ENCODE measurements at regions not wholly inside any gene's neighbourhood (a gene's known extent, or its start where the extent isn't known, plus 50 kb on each side); places are given as distances from the start of the nearest gene placed in this dataset.
"Not testable (repeated sequence)": the region's sequence is repeated elsewhere in the genome, so short reads cannot be mapped to it uniquely, and the experiment has no call there.

DNA sequence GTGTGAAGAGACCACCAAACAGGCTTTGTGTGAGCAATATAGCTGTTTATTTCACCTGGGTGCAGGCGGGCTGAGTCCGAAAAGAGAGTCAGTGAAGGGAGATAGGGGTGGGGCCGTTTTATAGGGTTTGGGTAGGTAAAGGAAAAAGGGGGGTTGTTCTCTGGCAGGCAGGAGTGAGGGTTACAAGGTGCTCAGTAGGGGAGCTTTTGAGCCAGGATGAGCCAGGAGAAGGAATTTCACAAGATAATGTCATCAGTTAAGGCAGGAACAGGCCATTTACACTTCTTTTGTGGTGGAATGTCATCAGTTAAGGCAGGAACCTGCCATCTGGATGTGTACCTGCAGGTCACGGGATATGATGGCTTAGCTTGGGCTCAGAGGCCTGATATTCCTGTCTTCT, 768.4 kb upstream of the KIRREL3 start:
- H3K79me2 ChIP-seq (ENCODE audit: low read length); H3K27me3 ChIP-seq (ENCODE audit: low read length); H4K20me1 ChIP-seq (ENCODE audit: insufficient read depth, low read depth, low read length); H3K4me1 ChIP-seq (ENCODE audit: low read length); H2AFZ ChIP-seq (ENCODE audit: low read length); H3K27ac ChIP-seq (ENCODE audit: low read length); H3K4me2 ChIP-seq (ENCODE audit: low read depth, low read length, poor library complexity, severe bottlenecking); H3K4me3 ChIP-seq (ENCODE audit: low read length); H3K36me3 ChIP-seq (ENCODE audit: insufficient read depth, low read length); DNase-seq; H3K9ac ChIP-seq (ENCODE audit: low read length); H3K9me3 ChIP-seq (ENCODE audit: low read length); H3K9me2 ChIP-seq (replicated peaks; ENCODE audit: insufficient read depth, low read length): not testable (repeated sequence)

GRCh38 chr11:127766734-127767133, 766.2 kb upstream of the KIRREL3 start:
- Histone ChIP-seq H4K20me1 (ENCODE audit: insufficient read depth, low read depth, low read length) (no peaks in the 10 kb centered on the region), H3K4me1 (ENCODE audit: low read length) (no peaks in the 10 kb centered on the region), H2AFZ (ENCODE audit: low read length) (no peak overlapping the region), H3K9ac (ENCODE audit: low read length) (no peak overlapping the region), H3K79me2 (ENCODE audit: low read length) (no peaks in the 10 kb centered on the region), H3K4me2 (ENCODE audit: low read depth, low read length, poor library complexity, severe bottlenecking) (no peak overlapping the region), H3K9me3 (ENCODE audit: low read length) (no peaks in the 10 kb centered on the region), H3K27ac (ENCODE audit: low read length) (no peak overlapping the region), H3K27me3 (ENCODE audit: low read length) (no peaks in the 10 kb centered on the region), H3K9me2 (replicated peaks; ENCODE audit: insufficient read depth, low read length) (no peaks in the 10 kb centered on the region), H3K36me3 (ENCODE audit: insufficient read depth, low read length) (no peaks in the 10 kb centered on the region), H3K4me3 (ENCODE audit: low read length) (no peak overlapping the region)
- no peak for DNase-seq

- Histone ChIP-seq H4K20me1 (ENCODE audit: insufficient read depth, low read depth, low read length) (no peaks in the 10 kb centered on the region), H3K9me3 (ENCODE audit: low read length) (no peaks in the 10 kb centered on the region), H3K27me3 (ENCODE audit: low read length) (no peaks in the 10 kb centered on the region), H3K27ac (ENCODE audit: low read length) (no peak overlapping the region), H3K9ac (ENCODE audit: low read length) (no peak overlapping the region), H3K4me1 (ENCODE audit: low read length) (no peaks in the 10 kb centered on the region), H2AFZ (ENCODE audit: low read length) (no peak overlapping the region), H3K79me2 (ENCODE audit: low read length) (no peaks in the 10 kb centered on the region), H3K9me2 (replicated peaks; ENCODE audit: insufficient read depth, low read length) (no peaks in the 10 kb centered on the region), H3K36me3 (ENCODE audit: insufficient read depth, low read length) (no peaks in the 10 kb centered on the region), H3K4me3 (ENCODE audit: low read length) (no peak overlapping the region), H3K4me2 (ENCODE audit: low read depth, low read length, poor library complexity, severe bottlenecking) (no peak overlapping the region)
- no peak for DNase-seq
Observed at GRCh38 chr11:127738771-127739286, 738.3 kb upstream of the KIRREL3 start.

GRCh38 chr11:127737499-127737898, 736.9 kb upstream of the KIRREL3 start:
- Histone ChIP-seq H3K27ac (ENCODE audit: low read length) (no peak overlapping the region), H3K79me2 (ENCODE audit: low read length) (no peaks in the 10 kb centered on the region), H2AFZ (ENCODE audit: low read length) (no peak overlapping the region), H3K4me3 (ENCODE audit: low read length) (no peak overlapping the region), H3K9me3 (ENCODE audit: low read length) (no peaks in the 10 kb centered on the region), H3K4me1 (ENCODE audit: low read length) (no peaks in the 10 kb centered on the region), H3K9me2 (replicated peaks; ENCODE audit: insufficient read depth, low read length) (no peaks in the 10 kb centered on the region), H3K27me3 (ENCODE audit: low read length) (no peaks in the 10 kb centered on the region), H3K36me3 (ENCODE audit: insufficient read depth, low read length) (no peaks in the 10 kb centered on the region), H3K4me2 (ENCODE audit: low read depth, low read length, poor library complexity, severe bottlenecking) (no peak overlapping the region), H3K9ac (ENCODE audit: low read length) (no peak overlapping the region), H4K20me1 (ENCODE audit: insufficient read depth, low read depth, low read length) (no peaks in the 10 kb centered on the region)
- DNase-seq, result no peak

DNA sequence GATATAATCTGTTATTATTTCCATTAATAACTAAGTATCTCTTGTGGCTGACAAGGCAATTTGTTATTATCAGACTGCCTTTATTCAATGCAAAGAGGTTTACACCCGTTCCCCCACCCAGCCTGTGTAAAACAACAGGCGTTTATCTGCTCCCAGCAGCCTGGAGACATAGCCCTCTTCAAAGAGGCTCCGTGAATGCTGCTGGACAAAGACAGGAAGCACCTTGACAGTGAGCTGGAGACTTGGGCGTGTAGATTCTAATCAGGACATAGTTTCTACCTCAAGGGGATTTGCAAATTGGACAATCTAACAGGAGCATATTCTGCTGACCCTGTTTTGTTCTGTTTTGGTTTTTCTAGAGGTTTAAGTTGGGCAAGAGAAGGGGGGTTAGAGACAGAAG, 733.0 kb upstream of the KIRREL3 start:
- H3K9ac ChIP-seq (ENCODE audit: low read length), result no peak overlapping the region
- no peaks in the 10 kb centered on the region for H3K79me2 ChIP-seq (ENCODE audit: low read length)
- no peak overlapping the region for H3K27ac ChIP-seq (ENCODE audit: low read length)
- H3K36me3 ChIP-seq (ENCODE audit: insufficient read depth, low read length), result no peaks in the 10 kb centered on the region
- H3K9me3 ChIP-seq (ENCODE audit: low read length), result no peaks in the 10 kb centered on the region
- no peaks in the 10 kb centered on the region for H3K9me2 ChIP-seq (replicated peaks; ENCODE audit: insufficient read depth, low read length)
- H4K20me1 ChIP-seq (ENCODE audit: insufficient read depth, low read depth, low read length), result no peaks in the 10 kb centered on the region
- no peaks in the 10 kb centered on the region for H3K4me1 ChIP-seq (ENCODE audit: low read length)
- H3K4me2 ChIP-seq (ENCODE audit: low read depth, low read length, poor library complexity, severe bottlenecking), result no peak overlapping the region
- no peak overlapping the region for H3K4me3 ChIP-seq (ENCODE audit: low read length)
- H3K27me3 ChIP-seq (ENCODE audit: low read length), result no peaks in the 10 kb centered on the region
- no peak for DNase-seq
- H2AFZ ChIP-seq (ENCODE audit: low read length), result no peak overlapping the region

- no peak overlapping the region for H3K4me3 ChIP-seq (ENCODE audit: low read length)
- H2AFZ ChIP-seq (ENCODE audit: low read length), result no peak overlapping the region
- H3K9me3 ChIP-seq (ENCODE audit: low read length), result no peaks in the 10 kb centered on the region
- no peak overlapping the region for H3K9ac ChIP-seq (ENCODE audit: low read length)
- H4K20me1 ChIP-seq (ENCODE audit: insufficient read depth, low read depth, low read length), result no peaks in the 10 kb centered on the region
- no peaks in the 10 kb centered on the region for H3K36me3 ChIP-seq (ENCODE audit: insufficient read depth, low read length)
- H3K27ac ChIP-seq (ENCODE audit: low read length), result no peak overlapping the region
- no peak for DNase-seq
- no peaks in the 10 kb centered on the region for H3K9me2 ChIP-seq (replicated peaks; ENCODE audit: insufficient read depth, low read length)
- no peaks in the 10 kb centered on the region for H3K27me3 ChIP-seq (ENCODE audit: low read length)
- H3K4me2 ChIP-seq (ENCODE audit: low read depth, low read length, poor library complexity, severe bottlenecking), result no peak overlapping the region
- no peaks in the 10 kb centered on the region for H3K4me1 ChIP-seq (ENCODE audit: low read length)
- no peaks in the 10 kb centered on the region for H3K79me2 ChIP-seq (ENCODE audit: low read length)
Observed at GRCh38 chr11:127726367-127726766, 725.8 kb upstream of the KIRREL3 start.

DNA sequence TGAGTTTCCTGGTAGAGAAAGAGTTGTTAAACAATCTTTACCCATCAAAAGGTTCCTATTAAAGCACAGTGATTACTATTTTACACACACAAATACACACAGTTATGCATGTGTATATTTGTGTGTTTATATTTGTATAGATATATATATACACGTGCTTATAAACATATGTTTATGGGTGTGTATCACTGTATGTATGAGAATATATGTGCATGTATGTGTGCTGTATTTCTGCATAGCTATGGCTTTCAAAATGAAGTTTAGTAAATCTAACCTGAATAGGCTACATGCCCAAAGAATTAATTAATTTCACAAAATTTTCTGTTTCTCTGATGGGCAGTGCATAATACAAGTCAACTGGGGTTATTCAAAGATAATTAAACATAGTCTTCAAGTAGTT, 723.1 kb upstream of the KIRREL3 start:
- no peaks in the 10 kb centered on the region for H3K9me3 ChIP-seq (ENCODE audit: low read length)
- no peaks in the 10 kb centered on the region for H3K9me2 ChIP-seq (replicated peaks; ENCODE audit: insufficient read depth, low read length)
- H3K27ac ChIP-seq (ENCODE audit: low read length), result no peak overlapping the region
- no peak overlapping the region for H3K9ac ChIP-seq (ENCODE audit: low read length)
- H3K4me1 ChIP-seq (ENCODE audit: low read length), result no peaks in the 10 kb centered on the region
- no peaks in the 10 kb centered on the region for H4K20me1 ChIP-seq (ENCODE audit: insufficient read depth, low read depth, low read length)
- H3K79me2 ChIP-seq (ENCODE audit: low read length), result no peaks in the 10 kb centered on the region
- no peak overlapping the region for H2AFZ ChIP-seq (ENCODE audit: low read length)
- DNase-seq, result no peak
- H3K36me3 ChIP-seq (ENCODE audit: insufficient read depth, low read length), result no peaks in the 10 kb centered on the region
- H3K4me3 ChIP-seq (ENCODE audit: low read length), result no peak overlapping the region
- no peaks in the 10 kb centered on the region for H3K27me3 ChIP-seq (ENCODE audit: low read length)
- H3K4me2 ChIP-seq (ENCODE audit: low read depth, low read length, poor library complexity, severe bottlenecking), result no peak overlapping the region

GRCh38 chr11:127713226-127713625, 712.7 kb upstream of the KIRREL3 start:
- no peak overlapping the region for H2AFZ ChIP-seq (ENCODE audit: low read length)
- no peaks in the 10 kb centered on the region for H3K4me1 ChIP-seq (ENCODE audit: low read length)
- no peak overlapping the region for H3K4me3 ChIP-seq (ENCODE audit: low read length)
- DNase-seq, result no peak
- no peaks in the 10 kb centered on the region for H3K79me2 ChIP-seq (ENCODE audit: low read length)
- H3K9me2 ChIP-seq (replicated peaks; ENCODE audit: insufficient read depth, low read length), result no peaks in the 10 kb centered on the region
- no peak overlapping the region for H3K9ac ChIP-seq (ENCODE audit: low read length)
- no peaks in the 10 kb centered on the region for H3K36me3 ChIP-seq (ENCODE audit: insufficient read depth, low read length)
- no peak overlapping the region for H3K4me2 ChIP-seq (ENCODE audit: low read depth, low read length, poor library complexity, severe bottlenecking)
- no peaks in the 10 kb centered on the region for H3K9me3 ChIP-seq (ENCODE audit: low read length)
- no peaks in the 10 kb centered on the region for H3K27me3 ChIP-seq (ENCODE audit: low read length)
- H3K27ac ChIP-seq (ENCODE audit: low read length), result no peak overlapping the region
- H4K20me1 ChIP-seq (ENCODE audit: insufficient read depth, low read depth, low read length), result no peaks in the 10 kb centered on the region

DNA sequence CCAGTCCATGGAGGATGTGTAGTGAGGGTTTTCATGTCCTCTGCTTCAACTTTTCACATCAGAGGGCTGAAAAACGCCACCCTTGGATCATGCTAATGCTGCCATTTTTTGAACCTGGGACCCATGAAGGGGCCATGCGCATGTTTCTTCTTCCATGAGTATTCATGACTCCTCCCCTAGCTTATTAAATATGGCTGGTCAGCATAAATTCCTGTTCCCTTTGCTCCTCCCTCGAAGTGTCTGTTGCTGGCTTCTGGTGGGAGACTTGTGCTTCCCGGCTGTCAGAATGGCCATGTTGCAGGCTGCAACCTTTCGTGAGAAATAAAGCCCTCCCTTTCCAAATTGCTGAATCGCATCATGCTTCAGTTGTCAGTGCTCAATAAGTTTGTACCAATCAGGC, 711.2 kb upstream of the KIRREL3 start:
- H3K79me2 ChIP-seq (ENCODE audit: low read length), result no peaks in the 10 kb centered on the region
- H3K27me3 ChIP-seq (ENCODE audit: low read length), result no peaks in the 10 kb centered on the region
- H3K4me1 ChIP-seq (ENCODE audit: low read length), result no peaks in the 10 kb centered on the region
- H3K4me2 ChIP-seq (ENCODE audit: low read depth, low read length, poor library complexity, severe bottlenecking), result no peak overlapping the region
- H3K4me3 ChIP-seq (ENCODE audit: low read length), result no peak overlapping the region
- H2AFZ ChIP-seq (ENCODE audit: low read length), result no peak overlapping the region
- no peaks in the 10 kb centered on the region for H3K36me3 ChIP-seq (ENCODE audit: insufficient read depth, low read length)
- H3K9me2 ChIP-seq (replicated peaks; ENCODE audit: insufficient read depth, low read length), result no peaks in the 10 kb centered on the region
- H3K27ac ChIP-seq (ENCODE audit: low read length), result no peak overlapping the region
- H4K20me1 ChIP-seq (ENCODE audit: insufficient read depth, low read depth, low read length), result no peaks in the 10 kb centered on the region
- DNase-seq, result no peak
- no peak overlapping the region for H3K9ac ChIP-seq (ENCODE audit: low read length)
- no peaks in the 10 kb centered on the region for H3K9me3 ChIP-seq (ENCODE audit: low read length)

All from Karpas-422 (cell line).